ENCODE measurements at regions not wholly inside any gene's neighbourhood (a gene's known extent, or its start where the extent isn't known, plus 50 kb on each side); places are given as distances from the start of the nearest gene placed in this dataset.

DNA sequence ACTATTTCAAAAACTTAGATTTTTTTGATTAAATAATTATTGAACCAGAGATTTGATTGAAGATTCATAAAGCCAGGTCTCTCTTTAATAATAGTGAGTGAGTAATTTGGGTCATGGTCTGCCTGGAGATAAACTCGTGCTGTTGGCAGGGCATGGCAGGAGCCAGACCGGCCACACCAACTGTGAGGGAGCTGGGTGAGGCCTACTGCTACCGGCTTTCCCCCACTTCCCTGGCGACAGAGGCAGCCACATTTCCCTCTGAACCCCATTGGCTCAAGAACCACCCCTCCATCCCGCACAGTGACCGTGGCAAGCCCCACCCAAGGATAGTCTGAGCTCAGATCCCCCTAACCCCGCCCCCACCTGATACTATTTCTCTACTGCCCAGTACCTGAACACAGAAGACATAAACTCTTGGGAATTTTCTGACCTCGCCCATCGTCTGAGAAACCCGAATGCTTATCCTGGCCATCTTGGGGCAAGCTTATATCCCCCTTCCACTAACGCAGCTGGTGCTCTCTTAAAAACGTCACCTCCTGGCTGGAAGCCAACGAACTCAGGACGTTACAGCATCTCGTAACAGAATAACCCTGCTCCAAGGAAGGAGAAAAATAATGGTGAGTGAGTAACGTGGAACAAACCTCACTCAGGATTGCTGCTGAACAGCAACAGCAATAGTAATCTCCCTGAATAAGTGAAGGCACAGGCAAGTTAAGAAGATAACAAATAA, 627.6 kb upstream of the PCDH9 start:
- TF ChIP-seq, protein P1, sequence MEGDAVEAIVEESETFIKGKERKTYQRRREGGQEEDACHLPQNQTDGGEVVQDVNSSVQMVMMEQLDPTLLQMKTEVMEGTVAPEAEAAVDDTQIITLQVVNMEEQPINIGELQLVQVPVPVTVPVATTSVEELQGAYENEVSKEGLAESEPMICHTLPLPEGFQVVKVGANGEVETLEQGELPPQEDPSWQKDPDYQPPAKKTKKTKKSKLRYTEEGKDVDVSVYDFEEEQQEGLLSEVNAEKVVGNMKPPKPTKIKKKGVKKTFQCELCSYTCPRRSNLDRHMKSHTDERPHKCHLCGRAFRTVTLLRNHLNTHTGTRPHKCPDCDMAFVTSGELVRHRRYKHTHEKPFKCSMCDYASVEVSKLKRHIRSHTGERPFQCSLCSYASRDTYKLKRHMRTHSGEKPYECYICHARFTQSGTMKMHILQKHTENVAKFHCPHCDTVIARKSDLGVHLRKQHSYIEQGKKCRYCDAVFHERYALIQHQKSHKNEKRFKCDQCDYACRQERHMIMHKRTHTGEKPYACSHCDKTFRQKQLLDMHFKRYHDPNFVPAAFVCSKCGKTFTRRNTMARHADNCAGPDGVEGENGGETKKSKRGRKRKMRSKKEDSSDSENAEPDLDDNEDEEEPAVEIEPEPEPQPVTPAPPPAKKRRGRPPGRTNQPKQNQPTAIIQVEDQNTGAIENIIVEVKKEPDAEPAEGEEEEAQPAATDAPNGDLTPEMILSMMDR (IDR thresholded peaks at IDR 0.05; ENCODE audit: insufficient read depth, low read length, poor library complexity, severe bottlenecking), result no peak
- TF ChIP-seq EZH2phosphoT487 (conservative IDR thresholded peaks at IDR 0.05; ENCODE audit: low read length), result no peak
